ENCODE measurements at regions not wholly inside any gene's neighbourhood (a gene's known extent, or its start where the extent isn't known, plus 50 kb on each side); places are given as distances from the start of the nearest gene placed in this dataset.
"Not testable (repeated sequence)": the region's sequence is repeated elsewhere in the genome, so short reads cannot be mapped to it uniquely, and the experiment has no call there.

GRCh38 chr6:40672087-40672486 is 84.9 kb upstream of the LRFN2 start:
- no peak for DNase-seq (ENCODE audit: low read depth in 2 of 2)
- no peak overlapping the region for H3K4me3 ChIP-seq (replicated peaks in 1 of 2; ENCODE audit: low read depth in 2 of 2, low read length in 2 of 2)
- no peak for TF ChIP-seq CTCF (IDR thresholded peaks at IDR 0.05; ENCODE audit: low read depth, low read length)

- no peak overlapping the region for H3K4me3 ChIP-seq (replicated peaks in 1 of 2; ENCODE audit: low read depth in 2 of 2, low read length in 2 of 2)
- TF ChIP-seq CTCF (IDR thresholded peaks at IDR 0.05; ENCODE audit: low read depth, low read length): no peak
- no peak for DNase-seq (ENCODE audit: low read depth in 2 of 2)
Measured at GRCh38 chr6:40671694-40672050, 84.5 kb upstream of the LRFN2 start.

GRCh38 chr6:40671001-40671693 is 84.0 kb upstream of the LRFN2 start:
- no peak overlapping the region for H3K4me3 ChIP-seq (replicated peaks in 1 of 2; ENCODE audit: low read depth in 2 of 2, low read length in 2 of 2)
- DNase-seq (ENCODE audit: low read depth in 2 of 2): no peak
- TF ChIP-seq CTCF (IDR thresholded peaks at IDR 0.05; ENCODE audit: low read depth, low read length): no peak

- no peak for DNase-seq (ENCODE audit: low read depth in 2 of 2)
- no peak for TF ChIP-seq CTCF (IDR thresholded peaks at IDR 0.05; ENCODE audit: low read depth, low read length)
- H3K4me3 ChIP-seq (replicated peaks in 1 of 2; ENCODE audit: low read depth in 2 of 2, low read length in 2 of 2): no peak overlapping the region
Measured at GRCh38 chr6:40669343-40669742, 82.2 kb upstream of the LRFN2 start.

- TF ChIP-seq CTCF (IDR thresholded peaks at IDR 0.05; ENCODE audit: low read depth, low read length): no peak
- H3K4me3 ChIP-seq (replicated peaks in 1 of 2; ENCODE audit: low read depth in 2 of 2, low read length in 2 of 2): no peak overlapping the region
- DNase-seq (ENCODE audit: low read depth in 2 of 2): no peak
Measured at GRCh38 chr6:40668203-40668602, 81.0 kb upstream of the LRFN2 start.

GRCh38 chr6:40666530-40666929 is 79.4 kb upstream of the LRFN2 start:
- no peak for TF ChIP-seq CTCF (IDR thresholded peaks at IDR 0.05; ENCODE audit: low read depth, low read length)
- no peak for DNase-seq (ENCODE audit: low read depth in 2 of 2)
- H3K4me3 ChIP-seq (replicated peaks in 1 of 2; ENCODE audit: low read depth in 2 of 2, low read length in 2 of 2): no peak overlapping the region

GRCh38 chr6:40661726-40662125 is 74.6 kb upstream of the LRFN2 start:
- H3K4me3 ChIP-seq (replicated peaks in 1 of 2; ENCODE audit: low read depth in 2 of 2, low read length in 2 of 2): no peak overlapping the region
- TF ChIP-seq CTCF (IDR thresholded peaks at IDR 0.05; ENCODE audit: low read depth, low read length): no peak
- no peak for DNase-seq (ENCODE audit: low read depth in 2 of 2)

GRCh38 chr6:40656772-40657171 is 69.6 kb upstream of the LRFN2 start:
- H3K4me3 ChIP-seq (replicated peaks in 1 of 2; ENCODE audit: low read depth in 2 of 2, low read length in 2 of 2); DNase-seq (ENCODE audit: low read depth in 2 of 2): not testable (repeated sequence)
